ENCODE measurements at regions not wholly inside any gene's neighbourhood (a gene's known extent, or its start where the extent isn't known, plus 50 kb on each side); places are given as distances from the start of the nearest gene placed in this dataset.
A peak's percentile ranks its signal among the peaks of the same experiment; 100 is the strongest.
"Not testable (repeated sequence)": the region's sequence is repeated elsewhere in the genome, so short reads cannot be mapped to it uniquely, and the experiment has no call there.

DNA sequence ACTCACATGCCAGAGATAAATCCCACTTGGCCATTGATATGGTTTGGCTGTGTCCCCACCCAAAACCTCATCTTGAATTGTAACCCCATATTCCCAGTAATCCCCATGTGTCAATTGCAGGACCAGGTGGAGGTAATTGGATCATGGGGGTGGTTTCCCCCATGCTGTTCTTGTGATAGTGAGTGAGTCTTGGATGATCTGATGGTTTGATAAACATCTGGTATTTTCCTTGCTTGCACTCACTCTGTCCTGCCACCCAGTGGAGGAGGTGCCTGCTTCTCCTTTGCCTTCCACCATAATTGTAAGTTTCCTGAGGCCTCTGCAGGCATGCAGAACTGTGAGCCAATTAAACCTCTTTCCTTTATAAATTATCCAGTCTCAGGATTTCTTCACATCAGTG, 50.4 kb upstream of the B3GAT2 start:
- not testable (repeated sequence) for DNase-seq (ENCODE audit: low read depth in 2 of 3, low spot score in 1 of 3)

DNA sequence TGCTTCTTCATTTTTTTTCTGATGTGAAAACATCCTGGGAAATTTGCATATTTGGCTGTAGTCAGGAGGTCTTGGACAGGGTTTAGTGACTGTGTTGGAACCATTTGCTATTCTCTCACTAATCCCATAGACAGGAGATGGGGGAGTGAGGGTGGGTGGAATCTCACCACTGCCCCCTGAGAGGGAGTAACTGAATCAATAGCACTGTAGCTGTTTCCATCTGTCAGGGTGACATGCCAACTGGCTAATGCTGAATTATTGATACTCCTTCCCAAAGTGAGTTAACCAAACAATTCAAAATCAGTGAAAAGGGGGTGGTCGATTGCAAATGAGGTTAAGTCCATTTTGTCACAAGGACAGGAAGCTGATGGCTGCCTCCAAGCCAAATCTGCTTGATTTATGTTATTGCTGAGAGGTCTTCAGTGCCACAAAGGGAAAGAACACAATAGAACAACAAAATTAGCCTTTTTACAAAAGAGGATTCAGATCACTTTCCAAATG, 55.1 kb upstream of the B3GAT2 start:
- DNase-seq (ENCODE audit: low read depth in 2 of 3, low spot score in 1 of 3): no peak

DNA sequence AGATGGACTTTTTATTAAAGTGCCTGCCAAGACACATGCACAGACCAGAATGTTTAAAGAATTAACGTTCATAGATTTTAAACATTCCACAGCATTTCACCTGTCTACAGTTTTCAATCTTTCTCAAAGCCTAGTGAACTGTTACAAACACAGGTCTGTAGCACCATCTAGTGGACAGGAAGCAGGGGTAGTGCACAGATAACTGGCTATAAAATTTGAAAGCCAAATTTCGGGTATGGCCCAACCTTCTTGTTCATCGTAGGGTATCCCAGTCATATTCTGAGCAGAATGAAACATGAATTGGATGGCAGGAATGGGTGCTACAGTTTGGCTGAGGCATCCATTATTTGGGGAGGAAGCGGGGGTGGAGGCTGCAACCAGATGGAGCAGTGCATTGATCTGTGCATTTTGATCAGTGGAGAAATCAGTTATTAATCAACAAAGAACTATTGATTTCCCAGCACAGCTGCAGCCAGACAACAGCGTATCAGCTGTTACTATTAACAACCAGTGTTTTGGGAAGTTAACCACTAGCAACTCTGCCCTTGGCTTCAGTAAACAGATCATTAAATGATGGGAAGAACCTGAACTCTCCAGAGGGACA, 56.1 kb upstream of the B3GAT2 start:
- DNase-seq (ENCODE audit: low read depth in 2 of 3, low spot score in 1 of 3): peak in 1 of 3 donors; percentile 28

DNA sequence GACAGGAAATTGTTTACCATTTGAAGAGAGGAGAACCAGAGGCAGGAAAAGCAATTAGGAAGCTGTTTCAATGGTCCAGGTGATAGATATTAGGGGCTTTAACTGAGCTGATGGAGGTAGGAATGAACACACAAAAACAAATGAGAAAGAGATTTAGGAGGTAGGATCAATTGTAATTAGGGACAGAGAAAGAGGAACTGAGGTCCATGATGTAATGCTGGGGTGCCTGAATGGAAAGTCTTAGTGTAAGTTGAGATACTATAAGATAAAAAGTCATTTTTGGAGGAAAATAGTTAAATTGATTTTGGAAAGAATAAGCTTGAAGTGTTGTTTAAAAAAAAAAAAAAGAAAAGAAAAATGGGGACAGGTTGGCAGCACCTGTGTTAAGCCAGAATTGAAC, 58.5 kb upstream of the B3GAT2 start:
- no peak for DNase-seq (ENCODE audit: low read depth in 2 of 3, low spot score in 1 of 3)

DNA sequence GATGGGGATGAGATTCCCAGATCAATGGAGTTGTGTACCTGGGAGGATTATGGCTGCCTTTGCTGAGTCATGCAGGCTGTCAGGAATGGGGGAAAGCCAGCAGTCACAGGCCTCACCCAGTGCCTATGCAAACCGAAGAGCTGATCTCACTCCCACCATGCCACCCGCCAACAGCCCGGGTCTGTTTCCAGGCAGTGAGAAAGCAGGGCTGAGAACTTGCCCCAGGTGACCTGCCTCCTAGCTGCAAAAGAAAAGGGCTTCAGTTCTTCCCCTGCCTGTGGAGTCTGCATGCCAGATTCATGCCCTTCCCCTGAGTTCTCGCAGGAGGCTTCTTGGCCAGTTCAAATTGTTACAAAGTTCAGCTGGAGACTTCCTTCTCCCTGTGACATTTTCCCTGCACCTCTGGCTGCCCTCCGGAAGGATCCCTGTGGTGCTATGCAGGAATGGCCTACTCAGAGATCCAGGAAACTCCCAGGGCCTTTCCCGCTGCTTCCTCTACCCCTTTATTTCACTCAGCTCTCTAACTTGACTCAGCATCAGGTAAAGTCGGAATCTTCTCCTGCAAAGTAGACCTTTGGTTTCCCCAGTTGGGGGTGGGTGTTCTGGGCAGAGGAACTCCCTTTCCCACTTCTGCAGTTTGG, 71.5 kb upstream of the B3GAT2 start:
- no peak for DNase-seq (ENCODE audit: low read depth in 2 of 3, low spot score in 1 of 3)

DNA sequence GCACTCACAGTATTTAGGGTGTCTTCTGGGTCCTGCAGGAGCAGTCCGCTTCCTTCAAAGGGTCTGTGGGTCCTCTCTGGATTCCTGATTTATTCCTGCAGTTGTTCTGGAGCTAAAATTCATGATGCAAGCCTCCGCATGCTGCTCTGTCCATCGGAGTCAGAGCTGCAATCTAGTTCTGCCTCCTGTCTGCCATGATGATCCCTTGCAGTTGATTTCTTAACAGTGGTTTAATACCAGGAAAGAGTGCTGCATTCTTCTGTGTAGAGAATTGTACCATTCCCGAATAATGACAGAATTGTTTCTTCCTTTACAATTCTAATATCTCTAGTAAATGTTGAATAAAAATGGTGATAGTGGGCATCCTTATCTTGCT, 72.0 kb upstream of the B3GAT2 start:
- no peak for DNase-seq (ENCODE audit: low read depth in 2 of 3, low spot score in 1 of 3)

DNA sequence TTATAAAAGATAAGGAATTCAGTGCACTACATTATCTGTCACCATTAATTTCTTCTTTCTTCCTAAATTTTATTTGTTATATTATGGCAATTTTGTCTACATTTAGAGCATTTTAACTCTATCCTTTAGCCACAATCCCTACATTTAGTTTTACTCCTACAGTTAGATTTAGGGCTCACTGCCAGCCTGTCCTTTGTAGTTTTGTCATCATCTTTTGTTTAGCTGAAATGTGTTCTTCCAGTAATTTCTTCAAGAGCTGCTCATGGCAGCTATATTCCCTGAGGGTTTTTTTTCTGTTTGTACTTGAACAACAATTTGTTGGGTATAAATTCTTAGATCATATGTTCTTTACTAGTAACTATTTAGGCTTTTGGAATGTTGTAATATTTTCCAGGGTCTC, 72.7 kb upstream of the B3GAT2 start:
- no peak for DNase-seq (ENCODE audit: low read depth in 2 of 3, low spot score in 1 of 3)

DNA sequence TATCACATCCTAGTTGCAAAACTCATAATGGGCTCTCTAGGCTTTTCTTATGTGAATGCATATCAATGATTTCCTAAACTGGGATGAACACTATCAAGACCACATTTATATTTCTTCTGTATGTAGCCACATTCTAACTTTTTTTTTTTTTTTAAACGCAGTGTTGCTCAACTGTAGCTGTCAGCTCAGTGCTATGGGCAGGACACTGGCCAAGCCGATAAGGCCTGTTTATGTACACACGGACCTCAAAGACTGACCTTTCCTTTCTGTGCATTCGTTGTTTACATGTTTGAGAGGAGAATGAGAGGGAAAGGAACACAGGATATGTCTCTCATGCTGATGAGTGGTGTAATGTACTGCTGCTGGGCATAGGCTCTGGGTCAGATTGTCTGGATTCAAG, 75.1 kb upstream of the B3GAT2 start:
- DNase-seq (ENCODE audit: low read depth in 2 of 3, low spot score in 1 of 3): no peak

DNA sequence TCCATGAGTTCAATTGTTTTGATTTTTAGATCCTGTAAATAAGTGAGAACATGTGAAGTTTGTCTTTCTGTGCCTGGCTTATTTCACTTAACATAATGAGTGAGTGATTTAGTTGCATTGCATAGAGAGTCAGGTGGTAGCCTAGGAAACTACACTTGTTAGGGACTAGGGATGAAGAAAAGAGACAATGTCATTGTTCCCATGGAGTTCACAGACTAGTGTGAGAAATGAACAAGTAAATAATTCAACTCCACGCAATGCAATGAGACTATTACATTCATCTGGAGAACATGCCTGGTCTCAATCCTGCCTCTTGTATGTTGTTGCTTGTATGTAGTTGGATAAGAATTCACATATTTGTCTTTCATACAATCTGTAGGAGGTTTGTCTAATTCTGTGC, 76.3 kb upstream of the B3GAT2 start:
- DNase-seq (ENCODE audit: low read depth in 2 of 3, low spot score in 1 of 3): no peak

DNA sequence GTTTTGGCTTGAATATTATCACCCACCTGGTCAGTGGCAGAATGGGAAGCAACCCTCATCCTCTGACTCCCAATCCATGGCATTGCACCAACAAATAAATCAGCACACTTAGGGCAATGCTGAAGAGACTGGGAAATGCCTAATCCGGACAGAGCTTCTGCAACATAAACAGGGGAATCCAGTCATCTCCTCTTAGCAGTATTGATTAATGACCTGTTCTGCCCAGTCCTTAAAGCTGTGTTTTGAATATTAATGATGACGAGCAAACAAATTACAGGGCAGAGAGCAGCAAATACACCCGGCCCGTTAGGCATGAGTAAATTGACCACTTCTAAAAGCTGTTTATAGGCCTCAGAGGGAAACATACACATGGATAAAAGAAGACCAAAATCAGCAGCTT, 77.0 kb upstream of the B3GAT2 start:
- no peak for DNase-seq (ENCODE audit: low read depth in 2 of 3, low spot score in 1 of 3)

DNA sequence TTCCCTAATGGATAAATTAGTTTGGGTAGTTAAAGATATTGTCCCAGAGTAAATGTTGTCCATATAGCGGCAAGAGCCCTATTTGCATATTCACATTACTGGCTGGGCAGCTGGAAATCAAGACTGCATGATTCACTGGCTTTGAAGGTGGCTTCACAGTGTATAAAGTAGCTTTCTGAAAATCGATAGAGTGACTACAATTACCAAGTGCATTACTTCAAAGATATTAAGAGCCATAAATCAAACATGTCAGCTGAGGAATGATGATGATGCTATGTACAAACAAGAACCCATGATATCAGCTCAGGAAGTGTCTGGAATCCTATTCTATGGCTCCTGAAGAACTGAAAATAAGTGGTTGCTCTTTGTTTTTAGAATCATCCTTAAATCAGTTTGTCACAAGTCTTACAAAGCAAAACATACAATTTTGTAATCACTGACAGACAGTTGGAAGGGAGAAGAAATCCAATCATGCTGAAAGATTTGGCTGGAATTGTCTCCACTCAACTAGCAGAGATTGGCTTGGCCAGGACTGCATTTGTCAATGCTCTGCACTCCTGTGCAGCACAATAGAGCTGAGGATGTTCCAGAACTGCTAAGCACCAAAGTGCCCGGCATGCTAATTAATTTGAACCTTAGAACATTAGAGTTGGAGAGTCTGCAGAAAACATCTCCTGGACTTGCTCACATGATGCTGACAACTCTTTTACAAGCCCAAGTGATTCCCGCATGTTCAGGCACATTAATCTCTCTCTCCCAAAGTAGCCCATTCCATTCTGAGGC, 77.9 kb upstream of the B3GAT2 start:
- no peak for DNase-seq (ENCODE audit: low read depth in 2 of 3, low spot score in 1 of 3)

DNA sequence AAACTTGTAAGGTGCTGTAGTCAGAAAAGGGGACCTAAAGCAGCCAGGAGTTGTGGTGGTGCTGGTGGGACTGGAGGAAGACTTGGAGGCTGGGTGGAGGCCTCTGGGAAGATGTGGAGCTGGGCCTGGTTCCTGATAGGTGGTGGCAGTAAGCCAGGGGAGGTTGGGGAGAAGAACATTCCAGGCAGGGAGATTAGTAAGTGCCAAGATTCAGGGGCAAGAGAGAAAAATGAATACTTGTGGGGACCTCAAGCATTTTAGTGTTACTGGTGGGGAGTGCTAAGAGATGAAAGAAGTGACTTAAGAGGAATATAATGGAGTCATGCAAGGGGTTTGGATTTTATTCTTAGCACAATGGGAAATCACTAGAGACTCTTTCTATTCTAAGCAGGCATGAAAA, 79.0 kb upstream of the B3GAT2 start:
- no peak for DNase-seq (ENCODE audit: low read depth in 2 of 3, low spot score in 1 of 3)

DNA sequence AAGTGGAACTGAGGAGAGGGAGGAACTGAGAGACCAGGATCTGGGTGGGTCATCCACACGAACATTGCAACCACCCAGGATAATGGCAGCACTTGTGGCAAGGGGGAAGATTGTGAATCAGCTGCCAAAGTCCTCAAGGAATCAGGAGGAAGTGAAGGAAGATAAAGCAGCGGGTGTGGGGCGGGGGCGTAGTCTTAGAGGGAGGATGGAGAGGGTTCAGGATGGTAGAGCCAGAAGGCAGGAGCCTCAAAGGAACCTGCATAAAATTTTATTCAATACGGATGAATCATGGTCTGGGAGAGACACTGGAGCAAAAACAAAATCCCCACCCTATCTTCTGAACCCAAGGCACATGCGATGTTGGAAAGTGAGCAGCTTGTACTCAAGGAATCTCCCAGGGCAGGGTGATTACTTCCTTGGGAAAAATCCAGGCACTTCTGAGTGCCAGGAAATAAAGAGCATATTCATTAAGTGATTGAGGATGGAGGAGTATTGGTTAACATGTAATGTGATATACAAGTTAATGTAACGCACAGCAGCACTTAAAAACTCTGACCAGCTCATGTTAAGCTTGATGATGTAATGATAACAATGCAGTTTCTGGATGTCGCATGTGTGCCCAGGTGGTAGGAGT, 82.0 kb upstream of the B3GAT2 start:
- no peak for DNase-seq (ENCODE audit: low read depth in 2 of 3, low spot score in 1 of 3)

DNA sequence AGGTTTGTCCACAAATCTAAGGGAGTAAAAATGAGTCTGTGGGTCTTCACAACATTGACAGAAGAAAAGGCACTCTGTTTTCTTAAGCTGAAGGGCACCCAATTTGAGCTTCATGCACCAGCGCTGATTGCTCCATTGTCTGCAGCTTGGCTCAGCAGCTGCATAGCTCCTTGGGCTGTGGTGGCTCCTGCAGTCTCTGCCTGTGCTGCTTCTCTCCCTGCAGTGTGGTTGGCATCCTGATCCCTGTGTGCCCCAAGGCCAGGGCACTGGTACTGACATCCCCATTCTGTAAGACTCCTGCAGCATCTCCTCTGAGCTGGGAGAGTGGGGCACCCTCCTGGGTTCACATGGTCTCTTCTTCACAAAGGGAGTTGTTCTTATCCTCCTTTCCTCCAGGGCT, 83.2 kb upstream of the B3GAT2 start:
- DNase-seq (ENCODE audit: low read depth in 2 of 3, low spot score in 1 of 3): no peak

DNA sequence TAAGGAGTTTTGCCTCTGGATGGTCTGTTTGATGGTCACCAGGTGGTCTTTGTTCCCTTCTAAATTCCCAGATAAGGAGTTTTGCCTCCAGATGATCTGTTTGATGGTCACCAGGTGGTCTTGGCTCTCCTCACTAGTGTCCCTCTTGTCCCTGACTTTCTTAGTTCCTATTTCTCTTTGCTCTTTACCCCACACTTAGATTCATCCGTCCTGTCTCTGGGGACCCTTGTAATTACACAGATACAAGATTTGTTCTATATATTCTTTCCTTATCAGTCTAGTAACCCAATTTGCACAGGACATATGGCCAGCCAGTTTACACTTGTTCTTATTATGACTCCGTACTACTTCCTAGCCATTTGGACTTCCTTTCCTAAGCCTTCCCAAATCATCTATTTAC, 84.0 kb upstream of the B3GAT2 start:
- DNase-seq (ENCODE audit: low read depth in 2 of 3, low spot score in 1 of 3): no peak

DNA sequence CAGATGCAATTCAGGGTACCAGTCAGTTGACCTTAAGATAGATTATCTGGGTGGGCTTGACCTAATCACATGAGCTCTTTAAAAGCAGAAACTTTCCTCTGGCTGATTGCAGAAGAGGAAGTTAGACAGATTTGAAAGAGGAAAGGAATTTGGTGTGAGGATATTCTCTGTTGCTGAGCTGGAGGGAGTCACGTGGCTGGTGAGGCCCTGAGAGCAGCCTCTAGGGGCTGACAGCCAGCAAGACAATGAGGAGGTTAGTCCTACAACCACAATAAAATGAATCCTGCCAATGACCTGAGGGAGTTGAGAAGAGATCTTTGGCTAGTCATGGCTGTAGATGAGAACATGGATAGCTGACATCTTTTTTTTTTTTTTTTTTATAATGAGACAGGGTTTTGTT, 87.0 kb upstream of the B3GAT2 start:
- DNase-seq (ENCODE audit: low read depth in 2 of 3, low spot score in 1 of 3): no peak

DNA sequence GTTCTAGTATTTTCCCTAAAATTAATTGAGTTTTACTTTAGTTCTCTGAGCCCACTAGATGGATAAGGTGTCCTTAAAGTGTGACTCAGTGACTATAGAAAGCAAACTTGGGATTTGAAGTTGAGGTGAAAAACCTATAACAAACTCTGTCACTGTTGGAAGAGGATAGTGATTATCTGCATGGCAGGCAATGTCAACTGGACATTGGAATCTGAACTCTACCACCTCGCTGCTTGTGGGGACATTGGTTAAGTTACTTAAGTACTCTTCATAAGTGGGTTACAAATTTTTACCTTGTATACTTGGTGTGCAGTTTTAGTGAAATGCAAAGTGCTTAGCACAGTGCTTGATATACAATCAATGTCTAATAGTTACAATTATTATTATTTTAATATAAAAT, 87.9 kb upstream of the B3GAT2 start:
- DNase-seq (ENCODE audit: low read depth in 2 of 3, low spot score in 1 of 3): no peak

DNA sequence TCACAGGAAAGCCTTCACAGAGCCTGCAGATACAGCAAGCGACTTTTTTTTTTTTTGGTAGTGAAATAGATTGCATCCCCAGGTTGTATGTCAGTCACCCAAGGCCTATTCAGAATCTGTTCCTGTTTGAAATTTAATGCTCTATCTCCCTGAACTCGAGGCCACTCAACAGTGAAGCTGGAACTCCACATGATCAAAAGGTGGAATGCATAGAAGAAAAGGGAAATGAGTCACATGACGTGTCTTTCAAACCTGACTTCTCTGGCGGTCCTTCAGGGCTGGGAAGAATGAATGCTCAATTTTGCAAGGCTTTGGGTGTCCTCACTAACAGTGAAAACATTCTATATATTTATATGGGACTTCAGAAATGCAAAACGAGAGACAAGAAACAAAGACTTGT, 88.4 kb upstream of the B3GAT2 start:
- DNase-seq (ENCODE audit: low read depth in 2 of 3, low spot score in 1 of 3): no peak

DNA sequence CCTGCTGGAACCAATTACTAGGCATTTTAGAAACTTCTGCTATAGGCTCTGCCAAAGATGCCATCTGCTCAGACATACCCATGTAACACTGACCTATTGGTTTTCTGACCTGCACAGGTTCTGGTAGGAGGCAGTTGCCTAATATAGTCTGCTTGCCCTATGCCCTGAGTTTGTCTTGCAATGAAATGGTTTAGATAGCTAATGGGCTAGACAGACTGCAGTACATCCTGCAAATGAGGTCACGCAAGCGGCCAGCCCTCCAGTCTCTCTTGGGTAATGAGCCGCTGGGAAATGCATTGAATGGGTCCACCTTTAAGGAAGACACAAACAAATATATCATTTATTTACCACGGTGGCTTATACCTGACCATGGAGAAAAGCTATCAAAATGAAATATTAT, 90.6 kb upstream of the B3GAT2 start:
- no peak for DNase-seq (ENCODE audit: low read depth in 2 of 3, low spot score in 1 of 3)

DNA sequence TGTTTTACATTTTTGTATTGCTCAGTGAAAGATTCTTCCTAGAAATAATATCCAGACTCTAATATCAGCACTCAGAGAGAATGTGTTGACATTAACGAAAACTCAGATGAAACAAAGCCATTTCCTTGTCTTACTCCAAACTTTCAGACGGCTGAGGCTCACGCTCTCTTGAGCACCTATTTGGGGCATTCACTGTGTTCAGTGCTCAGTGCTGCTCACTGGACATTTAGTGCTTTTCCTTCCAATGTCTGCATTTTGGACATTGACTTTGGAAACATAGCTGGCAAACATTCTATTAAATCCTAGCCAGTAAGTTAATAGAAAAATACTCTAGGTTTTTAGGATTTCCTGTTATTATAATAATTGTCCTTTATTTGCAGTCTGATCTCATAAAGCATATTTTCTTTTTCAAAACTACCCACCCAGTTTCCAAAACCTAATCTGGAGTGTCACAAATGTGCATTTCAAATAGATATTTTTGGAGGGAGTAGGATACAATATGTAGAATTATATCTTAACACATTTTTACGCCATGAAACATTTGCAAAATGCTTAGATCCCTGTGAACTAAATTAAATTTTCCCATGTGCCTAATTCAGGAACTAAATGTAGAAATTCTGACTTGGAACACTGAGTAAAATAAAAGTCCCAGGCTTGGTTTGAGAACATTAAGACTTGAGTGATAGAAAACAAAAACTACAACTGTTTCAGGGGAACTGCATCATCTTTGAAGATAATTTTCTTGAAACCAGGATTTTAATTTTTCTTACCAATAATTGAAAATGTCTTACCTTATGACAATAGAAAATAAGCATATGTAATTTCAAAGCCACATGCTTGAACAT, 91.7 kb upstream of the B3GAT2 start:
- no peak for DNase-seq (ENCODE audit: low read depth in 2 of 3, low spot score in 1 of 3)

DNA sequence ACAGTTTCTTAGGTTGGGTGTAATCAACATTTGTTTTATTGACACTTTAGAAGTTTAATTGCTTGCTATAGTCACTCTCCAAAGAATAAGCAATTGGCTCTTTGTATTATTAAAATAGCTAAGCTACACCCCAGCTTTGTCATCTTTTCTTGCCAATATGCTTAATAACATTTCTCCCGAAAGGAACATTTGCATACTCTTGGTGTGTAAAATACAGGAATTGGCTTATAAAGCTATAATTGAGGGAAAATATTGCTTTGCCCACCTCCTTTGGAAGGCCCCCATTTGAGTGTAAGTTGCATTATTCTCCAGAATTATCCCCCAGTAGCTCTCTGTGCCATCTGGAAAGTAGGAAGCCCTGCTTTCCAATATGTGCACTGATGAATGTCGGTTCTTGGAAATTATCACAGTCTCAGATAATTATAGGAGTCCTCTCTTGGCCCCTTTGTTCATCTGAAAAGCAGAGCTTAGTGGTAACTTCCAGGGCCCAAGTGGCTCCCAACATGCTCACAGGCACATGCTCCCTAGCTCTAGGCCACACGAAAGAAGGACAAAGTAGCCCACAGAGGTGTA, 92.4 kb upstream of the B3GAT2 start:
- no peak for DNase-seq (ENCODE audit: low read depth in 2 of 3, low spot score in 1 of 3)

All from stimulated activated CD4-positive, alpha-beta T cell treated with anti-CD3 and anti-CD28 coated beads, Interleukin-12 subunit alpha, Interleukin-12 subunit beta, amount 100 ng/mL, for 48 hours (primary cell).